ENCODE measurements at regions not wholly inside any gene's neighbourhood (a gene's known extent, or its start where the extent isn't known, plus 50 kb on each side); places are given as distances from the start of the nearest gene placed in this dataset.

DNA sequence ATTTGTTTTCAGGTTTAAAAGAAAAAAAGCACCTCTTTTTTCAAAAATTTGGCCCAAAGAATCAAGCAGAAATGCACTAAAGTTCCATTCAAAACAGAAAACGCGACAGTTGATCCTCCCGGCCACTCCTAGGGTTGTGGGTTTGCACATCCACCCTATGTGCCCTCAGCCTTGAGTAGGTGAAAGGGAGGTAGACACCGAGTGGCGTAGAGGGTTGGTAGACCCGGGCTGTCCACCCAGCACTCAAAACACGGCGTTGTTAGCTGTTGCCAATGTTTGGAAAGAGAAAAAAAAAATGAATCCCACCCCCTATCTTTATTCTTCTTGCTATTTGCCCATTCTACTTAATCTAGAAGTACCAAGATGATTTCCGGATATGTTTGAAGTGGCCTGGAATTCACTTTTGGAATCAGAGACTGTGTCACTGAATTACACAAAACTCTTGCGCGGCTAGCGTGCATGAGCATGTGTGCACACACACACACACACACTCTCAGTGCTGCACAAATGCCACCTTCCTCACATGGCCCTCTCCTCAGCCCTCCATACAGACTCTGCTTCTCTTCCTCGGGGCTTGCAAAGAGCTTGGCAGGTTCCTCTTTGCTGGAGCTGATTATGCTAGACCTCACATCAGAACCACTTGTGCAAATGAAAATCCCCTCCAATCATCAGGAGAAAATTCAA is 110.2 kb upstream of the HAND1 start:
- DNase-seq, result no peak

DNA sequence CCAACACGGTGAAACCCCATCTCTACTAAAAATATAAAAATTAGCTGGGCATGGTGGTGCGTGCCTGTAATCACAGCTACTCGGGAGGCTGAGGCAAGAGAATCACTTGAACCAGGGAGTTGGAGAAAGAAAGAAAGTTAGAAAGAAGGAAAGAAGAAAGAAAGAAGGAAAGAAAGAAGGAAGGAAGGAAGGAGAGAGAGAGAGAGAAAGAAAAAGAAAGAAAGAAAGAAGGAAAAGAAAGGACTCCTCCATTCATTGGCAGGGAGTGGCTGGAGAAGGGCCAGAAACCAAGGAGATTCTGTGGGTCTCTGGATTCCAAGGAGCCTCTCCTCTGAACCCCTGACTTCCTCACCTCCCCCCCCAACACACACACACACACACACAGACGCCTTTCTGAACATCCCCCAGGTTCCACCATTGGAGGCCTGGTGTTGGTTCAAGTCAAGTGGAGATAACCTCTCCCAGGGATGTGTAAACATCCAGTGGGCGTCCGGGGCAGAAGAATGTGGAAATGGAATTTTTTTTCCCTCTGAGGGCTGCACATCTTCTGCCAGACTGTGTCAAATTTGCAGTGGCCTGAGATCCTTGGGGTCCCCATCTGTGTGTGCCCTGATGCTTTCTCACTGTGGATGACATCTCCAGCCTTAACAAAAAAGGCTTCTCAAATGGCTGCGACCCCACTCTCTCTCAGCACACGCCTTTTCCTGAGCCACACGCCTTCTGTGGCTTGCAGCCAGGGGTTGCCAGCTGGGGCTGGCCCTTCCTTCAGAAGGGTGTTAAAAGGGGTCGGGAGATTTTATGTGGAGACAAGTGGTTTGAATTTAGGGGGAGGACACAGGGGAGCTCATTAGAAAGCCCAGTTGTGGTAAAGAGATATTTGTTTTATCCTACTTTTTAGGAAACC is 109.3 kb upstream of the HAND1 start:
- no peak for DNase-seq

DNA sequence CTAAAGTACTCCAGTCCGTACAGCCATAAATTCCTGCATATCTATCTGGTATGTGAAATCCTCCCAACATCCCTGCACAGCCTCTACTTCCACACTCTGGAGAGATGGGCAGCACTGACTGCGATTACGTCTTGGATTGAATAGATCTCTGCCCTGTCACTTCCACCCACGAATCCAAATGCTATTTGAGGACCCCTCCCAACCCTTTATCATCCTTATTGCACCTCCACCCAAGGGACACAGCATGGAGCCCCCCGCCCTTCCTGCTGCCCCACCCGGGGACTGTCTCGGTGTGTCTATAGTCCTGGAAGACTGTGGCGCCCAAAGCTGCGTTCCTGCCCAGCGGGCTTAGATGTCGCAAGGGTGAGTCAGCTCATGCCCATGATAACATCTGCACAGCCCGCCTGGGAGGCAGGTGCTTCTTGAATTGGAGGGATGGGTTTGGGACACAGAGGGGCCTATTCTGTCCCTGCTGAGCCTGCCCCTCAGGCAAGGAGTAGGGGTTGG is 105.7 kb upstream of the HAND1 start:
- DNase-seq, result no peak

DNA sequence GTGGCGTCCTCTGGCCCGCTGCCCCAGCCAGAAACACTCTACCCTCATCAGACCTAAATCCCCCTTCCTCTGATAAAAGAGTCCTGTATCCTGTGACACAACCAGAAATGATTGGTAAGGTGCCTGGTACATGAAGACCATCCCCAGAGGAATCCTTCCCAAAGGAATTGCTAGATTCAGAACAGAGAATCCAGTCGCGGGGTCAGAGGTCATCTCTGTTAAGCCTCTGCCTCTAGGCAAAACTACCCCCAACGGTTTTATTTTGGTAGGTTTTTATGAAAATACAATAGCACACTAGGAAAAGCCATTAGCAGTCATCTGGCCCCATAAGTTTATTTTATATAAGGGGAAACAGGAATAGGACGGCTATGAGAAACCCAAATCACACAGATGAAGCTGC is 102.4 kb upstream of the HAND1 start:
- no peak for DNase-seq

DNA sequence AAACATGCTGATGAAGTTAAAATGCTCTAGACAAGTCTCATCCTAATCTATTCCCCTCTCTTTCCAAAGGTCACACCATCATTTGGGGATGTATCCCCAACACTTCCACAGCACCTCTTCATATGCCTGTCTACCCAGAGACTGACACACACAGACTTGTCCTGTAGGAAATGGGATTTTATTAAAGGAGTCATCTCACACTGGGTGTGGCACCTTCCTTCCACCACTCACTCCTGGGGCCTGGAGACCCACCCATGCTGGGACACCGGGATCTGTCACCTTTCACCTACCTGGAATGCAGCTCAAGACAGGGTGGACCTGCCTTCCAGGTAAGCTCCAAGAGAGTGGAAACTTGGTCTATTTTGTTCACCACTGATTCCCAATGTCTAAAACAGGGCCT is 99.4 kb upstream of the HAND1 start:
- DNase-seq, result no peak

DNA sequence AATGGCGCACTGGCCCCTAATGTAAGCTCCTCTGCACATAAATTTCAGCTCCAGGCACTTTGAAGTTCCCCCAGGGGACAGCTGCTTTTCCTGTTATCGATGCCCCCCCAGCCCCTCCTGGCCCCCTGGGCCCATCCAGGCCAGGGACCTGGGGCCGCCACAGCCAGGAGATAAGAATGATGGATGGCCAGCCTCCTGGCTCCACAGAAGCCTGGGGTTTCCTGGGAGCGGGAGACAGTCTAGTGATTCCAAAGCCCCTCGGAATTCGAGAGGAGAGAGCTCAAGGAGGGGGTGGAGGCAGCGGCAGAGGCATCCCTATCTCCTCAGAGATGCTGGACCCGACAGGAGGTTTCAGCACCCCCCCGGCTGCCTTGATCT is 98.4 kb upstream of the HAND1 start:
- DNase-seq, result no peak

DNA sequence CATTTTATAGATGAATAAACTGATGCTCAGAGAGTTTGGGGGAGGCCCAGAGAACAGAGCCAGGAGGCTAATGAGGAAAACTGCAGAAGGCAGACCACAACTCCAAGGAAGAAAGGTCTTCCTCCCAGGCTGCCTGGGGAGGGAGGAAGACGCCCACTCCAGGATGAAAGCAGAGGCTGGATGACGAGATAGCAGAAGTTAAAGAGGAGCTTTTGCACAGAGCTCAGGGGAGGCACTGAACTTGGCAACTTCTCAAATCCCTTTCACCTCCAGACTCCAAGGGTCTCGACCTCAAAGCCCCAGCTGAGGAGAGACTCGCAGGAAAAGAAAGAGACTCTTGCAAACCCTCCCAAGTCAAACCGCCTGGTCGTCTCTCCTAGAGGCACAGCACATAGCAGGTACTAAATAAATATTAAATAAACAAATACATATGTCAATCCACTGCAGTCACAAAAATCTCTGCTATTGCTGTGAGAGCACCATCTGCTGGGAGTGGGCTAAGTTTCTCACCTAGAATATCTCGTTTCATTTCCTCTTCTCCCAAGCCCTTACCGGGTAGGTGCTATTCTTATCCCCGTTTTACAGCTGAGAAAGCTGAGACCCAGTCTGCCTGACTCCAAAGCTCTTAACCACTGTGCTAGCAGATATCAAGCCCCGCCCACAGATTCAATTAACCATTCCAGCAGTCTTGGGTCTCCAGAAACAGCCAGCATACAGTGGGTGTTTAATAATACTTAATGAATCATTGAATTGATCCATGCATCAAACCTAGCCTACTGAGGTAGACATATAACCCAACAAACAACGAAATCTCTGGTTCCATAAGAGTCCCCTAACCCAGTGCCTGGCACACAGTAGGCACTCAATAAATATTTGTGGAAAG is 97.8 kb upstream of the HAND1 start:
- no peak for DNase-seq

DNA sequence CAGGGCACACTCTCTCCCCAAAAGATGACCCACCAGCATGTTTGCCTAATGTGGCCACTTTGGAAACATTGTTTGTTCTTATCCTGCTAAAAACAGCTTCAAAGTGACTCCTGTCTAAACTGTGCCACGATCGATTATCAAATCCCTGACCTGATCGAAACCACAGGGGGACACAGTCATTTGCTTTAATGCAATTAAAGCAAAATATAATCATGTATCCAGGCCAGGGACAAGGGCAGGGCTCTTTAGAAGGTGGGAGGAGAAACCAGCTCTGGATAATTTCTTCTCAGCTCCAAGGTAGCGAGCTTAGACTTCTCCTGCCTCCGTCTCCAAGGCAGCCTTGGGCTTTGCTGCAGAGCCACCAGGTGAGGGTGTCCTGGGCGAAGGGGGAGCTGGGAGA is 95.0 kb upstream of the HAND1 start:
- DNase-seq, result no peak

DNA sequence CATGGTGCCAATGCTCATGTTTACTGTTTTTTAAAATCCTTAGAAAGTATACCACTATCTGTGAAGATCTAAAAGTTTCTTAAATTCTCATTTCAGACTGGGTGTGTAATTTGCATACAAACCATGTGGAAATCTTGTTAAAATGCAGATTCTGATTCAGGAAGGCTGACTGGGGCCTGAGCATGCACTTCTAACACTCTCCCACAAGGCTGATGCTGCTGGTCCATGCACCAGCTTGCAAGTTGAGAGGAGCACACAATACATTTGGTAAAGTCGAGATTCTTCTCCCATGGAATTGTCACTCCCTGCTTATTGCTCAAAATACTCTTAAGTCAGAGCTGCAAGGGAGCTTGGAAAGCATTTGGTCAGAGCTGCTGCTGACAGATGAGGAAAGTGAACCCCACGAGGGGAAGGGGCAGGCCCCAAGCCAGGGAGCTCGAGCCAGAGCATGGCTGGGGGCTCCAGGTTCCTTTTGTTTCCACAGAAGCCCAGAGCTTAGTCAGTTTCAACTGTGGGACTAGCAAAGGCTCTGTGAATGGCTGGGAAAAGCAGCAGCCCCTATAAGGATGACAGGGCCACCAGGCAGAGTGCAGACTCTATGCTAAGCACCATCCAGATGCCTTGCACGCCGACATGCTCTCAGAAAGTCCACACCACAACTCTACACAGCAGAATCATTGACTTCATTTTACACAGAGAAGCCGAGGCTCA is 93.5 kb upstream of the HAND1 start:
- DNase-seq, result no peak

DNA sequence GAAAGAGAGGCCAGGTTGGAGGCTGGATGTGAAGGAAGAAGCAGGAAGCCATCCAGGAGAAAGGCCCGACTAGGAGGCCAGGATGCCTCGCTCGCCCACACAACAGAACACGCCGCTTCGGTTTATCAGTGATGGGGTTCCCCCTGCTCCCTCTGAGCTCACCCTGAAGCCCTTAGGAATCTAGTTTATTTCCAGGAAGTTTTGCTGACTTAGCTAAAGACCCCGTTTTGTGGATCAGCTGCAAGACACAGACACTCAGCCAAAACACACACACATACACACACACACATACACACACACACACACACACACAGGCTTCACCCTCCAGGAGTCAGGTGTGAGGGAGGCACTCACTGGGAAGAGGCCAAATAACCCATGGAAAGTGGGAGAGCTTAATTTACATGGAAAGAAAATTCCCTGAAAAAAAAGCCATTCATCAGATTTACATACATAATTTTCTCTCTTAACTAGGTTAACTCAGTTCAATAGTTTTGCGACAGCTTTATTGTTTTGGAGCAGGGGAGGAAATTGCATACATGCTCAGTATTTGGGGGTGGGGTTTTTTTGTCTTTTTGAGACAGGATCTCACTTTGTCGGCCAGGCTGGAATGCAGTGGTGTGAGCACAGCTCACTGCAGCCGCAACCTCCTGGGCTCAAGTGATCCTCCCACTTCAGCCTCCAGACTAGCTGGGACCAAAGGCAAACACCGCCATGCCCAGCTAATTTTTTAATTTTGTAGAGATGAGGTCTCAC is 92.7 kb upstream of the HAND1 start:
- no peak for DNase-seq

DNA sequence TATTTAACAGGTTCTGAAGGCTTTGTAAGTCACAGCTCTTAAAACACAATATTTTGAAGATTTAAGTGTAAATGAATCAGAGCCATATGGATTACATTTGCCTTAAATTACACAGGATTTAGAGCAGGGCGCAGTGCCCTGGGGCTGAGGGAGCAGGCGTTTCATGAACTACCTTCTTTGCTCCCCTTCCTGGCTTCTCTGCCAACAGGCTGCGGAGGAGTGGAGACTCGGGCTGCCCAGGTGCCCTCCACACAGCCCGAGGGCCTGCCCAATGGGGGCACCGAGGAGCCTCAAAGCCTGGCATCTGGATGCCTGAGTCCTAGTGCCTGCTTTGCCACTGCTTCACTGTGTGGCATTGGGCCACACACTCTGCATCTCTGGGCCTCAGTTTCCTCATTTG is 90.6 kb upstream of the HAND1 start:
- no peak for DNase-seq

DNA sequence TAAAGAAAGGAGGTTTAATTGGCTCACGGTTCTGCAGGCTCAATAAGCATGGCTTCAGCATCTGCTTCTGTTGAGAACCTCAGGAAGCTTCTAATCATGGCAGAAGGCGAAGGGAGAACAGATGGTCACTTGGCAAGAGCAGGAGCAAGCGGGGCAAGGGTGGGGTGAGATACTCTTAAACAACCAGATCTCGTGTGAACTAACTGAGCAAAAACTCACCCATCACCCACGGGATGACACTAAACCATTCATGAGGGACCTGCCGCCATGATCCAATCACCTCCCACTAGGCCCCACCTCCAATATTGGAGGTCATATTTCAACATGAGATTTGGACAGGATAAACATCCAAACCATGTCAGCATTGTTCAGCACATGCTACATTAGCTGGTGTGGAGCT is 89.1 kb upstream of the HAND1 start:
- DNase-seq, result no peak

DNA sequence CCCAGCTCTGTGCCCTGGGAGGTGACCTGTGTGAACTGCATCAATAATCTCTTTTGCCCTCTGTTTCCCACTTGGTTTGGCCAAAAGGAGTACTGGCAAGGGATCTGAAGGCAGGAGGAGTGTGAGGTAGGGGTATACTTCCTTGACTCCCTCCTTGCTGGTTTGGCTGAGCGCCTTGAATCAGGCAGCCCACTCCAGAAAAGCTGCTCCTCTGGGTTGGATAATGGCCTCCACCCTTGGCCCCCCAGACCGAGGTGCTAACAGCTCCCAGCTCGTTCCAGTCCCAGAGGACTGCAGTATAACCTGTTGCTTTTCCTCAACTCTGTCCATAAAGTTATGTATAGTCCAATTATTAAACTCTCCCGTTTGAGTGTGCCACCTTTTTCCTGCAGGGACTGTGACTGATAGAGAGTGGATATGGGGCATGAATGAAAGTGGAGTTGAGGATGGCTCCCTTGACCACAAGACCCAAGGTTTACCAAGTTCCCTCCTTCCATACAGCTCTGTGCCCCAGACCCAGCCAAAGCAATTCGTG is 88.2 kb upstream of the HAND1 start:
- no peak for DNase-seq

DNA sequence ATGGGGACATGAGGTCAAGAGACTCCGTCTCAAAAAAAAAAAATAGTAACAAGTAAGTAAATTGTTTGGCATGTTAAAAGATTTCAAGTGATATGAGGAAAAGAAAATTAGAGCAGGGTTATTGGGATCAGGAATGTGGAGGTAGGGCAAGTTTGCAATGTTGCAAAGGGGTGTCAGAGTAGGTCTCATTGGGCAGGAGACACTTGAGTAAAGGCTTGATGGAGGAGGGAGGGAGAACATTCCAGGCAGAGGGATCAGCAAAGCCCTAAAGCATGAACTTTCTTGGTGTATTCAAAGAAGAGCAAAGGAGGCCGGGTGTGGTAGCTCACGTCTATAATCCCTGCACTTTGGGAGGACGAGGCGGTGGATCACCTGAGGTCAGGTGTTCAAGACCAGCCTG is 87.1 kb upstream of the HAND1 start:
- DNase-seq, result no peak

DNA sequence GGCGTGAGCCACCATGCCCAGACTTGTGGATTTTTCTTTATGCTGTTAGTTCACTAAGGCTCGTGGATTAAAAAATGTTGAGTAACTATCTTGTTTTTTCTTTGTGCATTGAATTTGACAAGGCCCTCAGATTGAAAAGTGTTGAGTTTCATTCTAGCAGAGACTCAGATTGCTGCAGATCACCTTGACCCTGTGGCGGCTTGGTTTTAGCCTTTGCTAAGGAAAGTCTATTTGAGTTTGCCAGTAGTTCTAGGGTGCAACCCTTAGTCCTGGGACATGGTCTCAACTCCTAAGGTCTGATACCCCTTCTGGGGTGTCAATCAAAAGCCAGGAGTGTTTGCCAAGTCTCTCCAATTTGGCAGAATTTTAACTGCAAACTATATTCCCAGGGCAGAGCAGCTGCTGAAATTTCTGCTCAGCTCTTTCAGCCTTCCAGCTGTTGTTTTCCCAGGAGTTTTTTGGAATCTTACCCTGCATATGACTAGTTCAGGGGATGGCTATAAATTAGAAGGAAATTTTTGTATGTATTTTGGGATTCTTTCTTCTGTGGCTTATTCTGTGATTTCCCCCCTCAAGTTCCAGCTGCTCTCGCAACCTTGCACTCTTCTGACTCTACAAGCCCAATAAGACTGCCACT is 84.3 kb upstream of the HAND1 start:
- no peak for DNase-seq

DNA sequence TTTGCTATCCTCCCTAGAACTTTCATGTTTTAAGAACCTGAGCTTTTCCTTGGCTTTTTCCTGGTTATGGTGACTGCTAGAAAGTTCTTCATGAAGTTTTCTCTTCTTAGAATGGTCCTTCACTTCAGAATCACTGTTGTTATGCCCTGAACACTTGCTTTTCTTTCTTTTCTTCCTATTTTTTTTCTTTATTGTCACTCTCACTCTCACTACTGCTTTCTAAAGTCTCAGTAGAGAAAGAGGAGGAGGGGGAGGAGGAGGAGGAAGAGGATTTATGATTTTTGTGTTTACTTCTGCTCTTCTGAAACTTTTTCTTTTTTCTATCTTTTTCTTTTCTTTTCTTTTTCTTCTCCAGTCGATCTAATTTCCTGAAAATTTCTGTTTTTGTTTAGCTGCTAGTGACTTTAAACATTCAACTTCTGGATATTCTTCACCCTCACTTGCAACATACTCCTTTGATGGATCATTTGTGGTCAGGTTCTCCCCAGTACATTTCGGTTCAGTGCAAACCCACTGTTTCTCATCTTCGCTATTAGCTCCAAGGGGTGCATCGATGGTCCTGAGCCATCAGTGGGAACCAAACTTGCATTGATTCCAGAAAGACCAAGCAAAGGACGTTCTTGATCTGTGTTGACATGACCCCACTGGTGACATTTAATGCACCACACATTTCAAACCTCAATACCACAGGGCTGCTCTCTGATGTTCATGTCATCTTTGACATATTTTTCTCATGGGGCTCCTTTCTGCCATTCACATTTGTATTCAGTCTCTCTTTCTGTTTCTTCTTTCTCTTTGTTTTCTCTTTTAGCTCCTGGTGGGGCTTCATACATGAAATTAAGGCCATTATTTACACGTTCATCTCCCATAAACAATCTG is 81.6 kb upstream of the HAND1 start:
- DNase-seq, result no peak

DNA sequence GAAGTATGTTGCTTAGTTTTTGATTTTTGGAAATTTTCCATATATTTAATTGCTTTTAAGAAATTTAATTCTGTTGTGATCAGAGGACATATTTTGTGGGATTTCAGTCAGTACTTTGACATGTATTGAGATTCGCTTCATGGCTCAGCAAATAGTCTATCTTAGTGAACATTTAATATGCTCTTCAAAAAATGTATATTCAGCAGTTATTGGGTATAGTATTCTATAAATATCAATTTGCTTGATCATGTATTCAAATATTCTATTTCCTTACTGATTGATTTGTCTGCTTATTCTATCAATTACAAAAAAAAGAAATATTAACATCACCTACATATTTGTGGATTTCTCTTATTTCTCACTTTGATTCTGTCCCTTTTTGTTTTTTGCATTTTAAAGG is 79.5 kb upstream of the HAND1 start:
- no peak for DNase-seq

DNA sequence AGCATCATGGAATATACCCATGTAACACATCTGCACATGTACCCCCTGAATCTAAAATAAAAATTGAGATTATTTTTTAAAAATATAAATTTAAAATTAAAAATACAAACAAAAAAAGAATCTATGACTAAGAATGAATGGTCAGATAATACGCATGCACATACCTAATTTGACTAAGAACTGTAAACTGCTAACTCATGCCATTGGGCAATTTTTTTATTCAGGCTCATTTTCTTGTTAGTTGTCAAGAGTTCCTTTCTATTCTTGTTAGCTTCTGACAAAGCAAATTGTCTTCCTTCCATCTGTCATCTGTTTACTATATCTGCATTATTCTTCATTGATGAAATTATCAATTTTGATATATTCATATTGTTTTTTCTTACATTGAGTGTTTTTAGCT is 69.5 kb upstream of the HAND1 start:
- no peak for DNase-seq

DNA sequence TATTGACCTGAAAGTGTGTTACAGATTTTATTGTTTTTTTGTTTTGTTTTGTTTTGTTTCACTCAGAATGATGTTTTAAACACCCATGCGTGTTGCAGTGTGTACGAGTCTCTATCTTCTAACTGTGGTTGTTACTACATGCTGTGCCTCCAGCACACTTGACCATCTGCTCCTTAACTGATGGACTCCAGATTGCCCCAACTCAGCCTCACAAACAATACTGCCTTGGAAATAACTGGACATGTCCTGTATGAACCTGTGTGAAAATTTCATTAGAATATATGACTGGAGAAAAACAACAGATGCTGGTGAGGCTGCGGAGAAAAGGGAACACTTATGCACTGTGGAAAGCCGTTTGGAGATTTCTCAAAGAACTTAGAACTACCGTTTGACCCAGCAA is 68.7 kb upstream of the HAND1 start:
- DNase-seq, result no peak

DNA sequence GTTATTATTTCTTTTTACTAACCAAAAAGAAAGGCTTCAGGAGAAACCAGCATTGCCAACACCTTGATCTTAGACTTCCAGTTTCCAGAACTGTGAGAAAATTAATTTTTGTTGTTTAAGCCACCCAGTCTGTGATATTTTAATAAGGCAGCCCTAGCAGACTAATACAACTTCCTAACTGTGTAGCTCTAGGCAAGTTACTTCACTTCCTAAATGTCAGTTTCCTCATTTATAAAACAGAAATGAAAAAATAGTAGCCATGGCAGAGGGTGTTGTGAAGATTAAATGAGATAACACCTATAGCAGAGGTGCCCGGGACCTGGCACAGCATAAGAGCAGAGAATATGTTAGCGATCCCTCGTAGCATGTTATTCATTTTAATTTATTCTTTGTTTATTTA is 66.6 kb upstream of the HAND1 start:
- no peak for DNase-seq
